ENCODE measurements at regions not wholly inside any gene's neighbourhood (a gene's known extent, or its start where the extent isn't known, plus 50 kb on each side); places are given as distances from the start of the nearest gene placed in this dataset.
"Not testable (repeated sequence)": the region's sequence is repeated elsewhere in the genome, so short reads cannot be mapped to it uniquely, and the experiment has no call there.

DNA sequence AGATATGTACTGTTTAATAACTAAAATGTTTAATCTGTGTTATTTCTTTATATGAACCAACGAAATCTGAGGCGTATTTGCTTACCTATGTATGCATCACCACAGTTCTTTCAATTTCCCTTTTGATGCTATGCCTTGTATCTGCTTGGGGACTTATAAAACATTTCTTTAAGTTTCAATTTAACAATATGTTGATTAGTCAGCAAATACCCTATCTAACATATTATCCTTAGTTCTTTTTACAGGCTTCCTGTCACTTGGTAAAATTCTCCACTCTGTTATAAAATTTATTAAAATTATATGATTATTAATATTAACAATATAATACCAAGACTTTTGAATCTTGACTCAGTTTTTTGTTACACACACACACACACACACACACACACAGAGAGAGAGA lies 174.3 kb downstream of the CPS1 start:
- no peak for DNase-seq

- DNase-seq: not testable (repeated sequence)
Measured at GRCh38 chr2:210746826-210747225, 190.4 kb downstream of the CPS1 start.

DNA sequence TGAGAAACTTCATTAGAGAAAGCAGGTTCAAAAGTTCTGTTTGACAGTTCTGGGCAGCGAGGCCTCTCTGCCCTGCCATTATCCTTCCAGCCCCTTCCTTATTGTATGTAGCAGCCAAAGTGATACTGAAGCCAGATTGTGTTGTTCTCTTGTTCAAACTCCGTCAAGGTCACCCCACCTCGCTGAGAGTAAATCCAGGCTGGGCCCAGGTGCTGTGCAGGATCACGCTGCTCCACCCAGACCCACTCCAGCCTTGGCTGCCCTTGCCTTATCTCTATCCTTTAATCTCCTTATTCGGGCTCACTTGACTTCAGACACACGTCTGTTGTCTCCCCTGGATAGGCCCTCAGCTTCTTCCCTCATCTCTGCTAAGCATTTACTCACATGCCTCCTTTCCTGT lies 196.1 kb downstream of the CPS1 start:
- DNase-seq: no peak

- no peak for DNase-seq
Measured at GRCh38 chr2:210753386-210753785, 197.0 kb downstream of the CPS1 start.

GRCh38 chr2:210756855-210757254 lies 200.5 kb downstream of the CPS1 start:
- no peak for DNase-seq

- no peak for DNase-seq
Measured at GRCh38 chr2:210762604-210763588, 206.5 kb downstream of the CPS1 start.

- no peak for DNase-seq
Measured at GRCh38 chr2:210768329-210768910, 212.0 kb downstream of the CPS1 start.

- no peak for DNase-seq
Measured at GRCh38 chr2:210776756-210777155, 220.4 kb downstream of the CPS1 start.

DNA sequence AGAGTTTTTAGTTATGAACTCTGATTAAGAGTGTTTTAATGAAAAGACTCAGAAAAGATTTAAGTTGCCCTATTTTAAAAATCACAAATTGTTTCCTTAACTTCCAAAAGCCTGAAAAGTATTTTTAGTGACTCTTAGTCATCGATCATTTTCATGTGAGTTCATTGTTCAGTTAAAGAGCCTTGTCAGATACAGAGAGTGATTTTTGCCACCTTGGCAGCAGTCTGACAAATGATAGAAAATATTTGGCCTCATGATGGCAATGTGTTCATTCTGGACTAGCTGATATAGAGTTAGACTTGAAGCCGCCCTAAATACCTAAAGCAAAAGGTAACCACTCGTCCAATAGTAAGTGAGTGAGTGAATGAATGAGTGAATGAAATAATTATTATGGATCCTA lies 225.8 kb downstream of the CPS1 start:
- no peak for DNase-seq

GRCh38 chr2:210787831-210788230 lies 231.4 kb downstream of the CPS1 start:
- DNase-seq: not testable (repeated sequence)

DNA sequence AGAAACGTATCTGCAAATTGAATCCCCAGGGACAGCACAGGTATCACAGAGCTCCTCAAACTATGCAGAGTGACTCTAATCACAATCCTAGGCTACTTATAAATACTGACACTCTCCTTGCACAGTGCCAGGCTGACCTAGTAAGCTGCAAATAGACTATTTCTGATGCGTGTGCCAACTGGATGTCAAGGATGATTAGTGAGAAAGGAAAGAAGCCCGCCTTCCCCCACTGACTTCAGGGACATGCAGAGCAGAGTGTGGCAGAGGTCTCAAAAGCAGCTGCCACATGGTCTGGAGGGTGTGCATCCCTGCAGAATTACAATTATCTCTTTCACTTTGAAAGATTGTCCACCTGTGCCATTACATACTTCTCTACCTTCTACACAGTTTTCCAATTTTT lies 235.6 kb downstream of the CPS1 start:
- DNase-seq: no peak

- no peak for DNase-seq
Measured at GRCh38 chr2:210795506-210795905, 239.1 kb downstream of the CPS1 start.

DNA sequence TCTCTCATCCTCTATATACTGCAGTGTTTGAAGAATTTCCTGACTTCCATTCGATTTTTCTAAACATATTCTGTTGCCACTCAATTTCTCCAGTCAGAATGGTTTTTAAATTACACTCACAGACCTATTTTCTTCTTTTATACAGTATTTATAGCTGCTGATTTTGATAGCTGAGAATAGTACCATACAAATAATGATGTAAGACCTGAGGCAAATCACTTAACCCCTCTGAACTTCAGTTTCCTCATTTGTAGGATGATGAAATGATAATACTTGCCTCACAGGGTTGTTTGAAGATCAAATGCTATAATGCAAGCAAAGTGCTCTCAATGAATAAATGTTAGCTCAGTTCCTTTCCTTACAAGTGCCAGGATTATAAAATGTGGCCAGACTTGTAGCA lies 241.8 kb downstream of the CPS1 start:
- no peak for DNase-seq

DNA sequence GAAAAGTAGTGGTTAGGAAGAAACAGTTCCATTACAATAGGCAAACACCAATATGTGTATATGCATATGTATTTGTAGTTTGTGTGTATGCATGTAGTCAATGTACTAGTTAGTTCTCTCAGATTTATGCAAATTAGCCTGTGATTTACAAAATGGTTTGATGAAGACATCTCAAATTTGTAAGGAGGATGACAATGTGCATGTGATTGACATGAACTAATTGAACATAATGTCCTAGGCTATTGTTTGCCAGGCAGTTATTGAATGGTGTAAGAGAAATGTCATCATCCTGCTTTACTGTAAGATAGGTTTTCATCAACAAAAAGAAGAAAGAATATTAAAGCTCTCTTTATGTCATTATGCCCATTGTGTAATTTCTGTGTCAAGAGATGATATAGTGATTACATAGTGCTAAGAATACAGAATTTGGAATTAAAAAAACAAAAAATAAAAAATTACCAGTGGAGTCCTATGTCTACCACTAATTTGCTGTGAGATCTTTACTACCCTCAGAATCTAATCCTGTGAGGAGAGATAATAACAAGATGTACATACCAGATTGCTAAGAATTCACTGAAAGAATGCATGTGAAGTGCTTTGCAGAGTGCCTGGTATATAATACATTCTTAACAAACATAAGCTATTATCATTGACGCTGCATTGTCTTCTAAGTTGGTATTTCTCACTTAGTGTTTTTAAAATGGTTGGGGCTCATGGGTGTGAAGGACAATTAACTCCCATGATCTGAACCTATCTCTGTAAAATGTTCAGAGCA lies 258.0 kb downstream of the CPS1 start:
- no peak for DNase-seq

DNA sequence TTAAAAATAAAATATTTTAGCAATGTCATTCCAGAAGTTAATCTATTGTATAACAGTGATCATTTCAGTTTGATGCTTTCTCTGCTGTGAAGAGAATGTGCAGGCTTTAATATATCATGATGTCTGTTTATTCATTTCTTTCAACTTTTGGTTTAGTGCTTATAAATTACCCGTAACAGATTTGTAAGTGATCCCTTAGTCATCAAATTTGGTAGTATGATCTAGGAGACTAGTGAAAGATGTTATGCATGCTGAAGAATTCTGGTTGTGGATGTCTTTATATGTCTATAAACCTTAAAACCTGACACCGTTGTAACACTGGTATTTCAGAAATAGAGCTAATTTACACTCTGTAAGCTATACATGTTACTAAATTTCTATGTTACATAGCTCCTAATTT lies 260.4 kb downstream of the CPS1 start:
- DNase-seq: no peak

DNA sequence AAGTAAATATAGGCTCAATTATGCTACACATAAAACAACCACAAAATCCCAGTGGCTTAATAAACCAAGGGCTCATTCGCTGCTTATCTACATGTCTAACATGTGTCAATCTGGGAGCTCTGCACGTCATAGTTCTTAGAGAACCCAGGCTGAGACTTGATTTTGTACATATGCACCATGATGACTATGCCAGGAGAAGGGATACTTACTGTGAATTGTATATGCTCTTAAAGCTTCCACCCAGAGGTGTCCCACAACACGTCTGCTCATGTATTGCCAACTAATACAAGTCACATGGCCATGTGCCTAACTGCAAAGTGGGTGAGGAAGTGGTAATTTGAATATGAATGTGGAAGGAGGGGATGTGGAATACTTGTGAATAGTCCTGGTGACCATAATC lies 262.1 kb downstream of the CPS1 start:
- DNase-seq: no peak

GRCh38 chr2:210833403-210833802 lies 277.0 kb downstream of the CPS1 start:
- no peak for DNase-seq

- no peak for DNase-seq
Measured at GRCh38 chr2:210839034-210839433, 282.6 kb downstream of the CPS1 start.

- no peak for DNase-seq
Measured at GRCh38 chr2:210839450-210839849, 283.1 kb downstream of the CPS1 start.

- no peak for DNase-seq
Measured at GRCh38 chr2:210842896-210843295, 286.5 kb downstream of the CPS1 start.

DNA sequence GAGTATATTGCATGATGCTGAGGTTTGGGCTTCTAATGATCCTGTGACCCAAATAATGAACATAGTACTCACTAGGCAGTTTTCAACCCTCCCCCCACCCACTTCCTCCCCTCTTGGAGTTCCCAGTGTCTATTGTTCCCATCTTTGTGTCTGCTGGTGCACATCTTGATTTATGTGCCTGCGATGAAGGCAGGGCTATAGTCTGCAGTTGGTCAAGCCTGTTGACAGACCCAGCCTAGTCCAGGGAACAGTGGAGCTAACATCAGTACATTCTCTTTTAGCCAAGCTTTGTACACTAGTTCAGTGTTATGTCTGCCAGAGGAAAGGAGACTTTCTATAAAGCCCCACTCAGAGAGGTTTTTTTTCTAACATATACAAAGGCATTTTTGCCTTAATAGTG lies 287.6 kb downstream of the CPS1 start:
- no peak for DNase-seq

DNA sequence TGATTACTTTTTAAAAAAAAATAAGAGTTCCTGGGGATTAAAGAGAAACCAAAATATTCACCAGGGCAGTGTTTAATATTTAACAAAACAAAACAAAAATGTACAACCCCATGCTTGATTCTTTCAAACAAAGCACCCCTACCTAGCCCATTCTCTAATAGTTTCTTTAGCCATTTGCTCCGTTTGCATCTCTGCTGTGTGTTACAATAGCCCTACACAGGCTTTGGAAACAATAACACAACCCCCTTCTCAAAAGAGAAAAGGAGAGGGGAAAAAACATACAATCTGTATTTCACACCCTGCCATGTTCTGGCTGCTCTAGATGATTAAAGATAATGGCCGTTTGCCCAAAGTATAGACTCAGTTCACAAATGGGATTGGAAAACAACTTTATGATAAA lies 302.9 kb downstream of the CPS1 start:
- DNase-seq: no peak

- no peak for DNase-seq
Measured at GRCh38 chr2:210860276-210860675, 303.9 kb downstream of the CPS1 start.
